Astrocyte of the hippocampus (primary cell): ENCODE measurements at regions not wholly inside any gene's neighbourhood (a gene's known extent, or its start where the extent isn't known, plus 50 kb on each side); places are given as distances from the start of the nearest gene placed in this dataset.
"Not testable (repeated sequence)": the region's sequence is repeated elsewhere in the genome, so short reads cannot be mapped to it uniquely, and the experiment has no call there.

Experiments used
- DNase-seq: peaks from one replicate; pipeline ENCODE4 v3.0.0; 2011; ENCODE audit warnings: low read depth, low spot score

- peak; percentile 50 for DNase-seq
Observed at GRCh38 chr12:82627799-82628198, 58.9 kb upstream of the TMTC2 start.

GRCh38 chr12:82634495-82635258 lies 52.0 kb upstream of the TMTC2 start:
- not testable (repeated sequence) for DNase-seq

- DNase-seq: no peak
Observed at GRCh38 chr12:82635263-82635662, 51.4 kb upstream of the TMTC2 start.
